ENCODE measurements at regions not wholly inside any gene's neighbourhood (a gene's known extent, or its start where the extent isn't known, plus 50 kb on each side); places are given as distances from the start of the nearest gene placed in this dataset.

DNA sequence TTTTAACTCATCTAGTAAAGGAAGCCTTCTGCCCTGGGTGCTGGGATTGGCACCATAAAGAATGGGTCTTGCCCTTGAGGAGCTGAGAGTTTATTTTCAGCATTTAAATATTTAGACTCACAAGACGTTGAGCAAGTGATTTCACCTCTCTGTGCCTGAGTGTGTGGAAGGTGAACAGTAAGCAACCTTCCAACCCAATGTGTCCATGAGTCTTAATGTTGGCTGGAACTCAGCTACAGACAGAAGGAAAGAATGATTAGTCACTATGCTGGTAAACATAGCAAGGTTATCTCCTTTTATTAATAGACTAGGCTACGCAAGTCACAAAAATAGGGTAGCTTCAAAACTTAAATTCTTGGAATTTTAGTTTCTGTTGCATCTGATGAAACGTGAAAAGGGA is 277.4 kb upstream of the GATB start:
- no peaks in the 10 kb centered on the region for H3K27me3 Mint-ChIP-seq
- no peak overlapping the region for H3K4me3 Mint-ChIP-seq
- H3K4me1 Mint-ChIP-seq = no peaks in the 10 kb centered on the region
- no peaks in the 10 kb centered on the region for H3K36me3 Mint-ChIP-seq (ENCODE audit: low read depth)
- no peaks in the 10 kb centered on the region for H3K9me3 ChIP-seq (ENCODE audit: control insufficient read depth, low read length, poor library complexity, severe bottlenecking)
- DNase-seq = no peak
- no peak for ATAC-seq
- no peak overlapping the region for H3K27ac Mint-ChIP-seq

GRCh38 chr4:152037435-152037834 is 276.6 kb upstream of the GATB start:
- no peaks in the 10 kb centered on the region for H3K36me3 Mint-ChIP-seq (ENCODE audit: low read depth)
- H3K9me3 ChIP-seq (ENCODE audit: control insufficient read depth, low read length, poor library complexity, severe bottlenecking) = no peaks in the 10 kb centered on the region
- DNase-seq = no peak
- ATAC-seq = no peak
- no peaks in the 10 kb centered on the region for H3K4me1 Mint-ChIP-seq
- H3K27ac Mint-ChIP-seq = no peak overlapping the region
- H3K27me3 Mint-ChIP-seq = no peaks in the 10 kb centered on the region
- no peak overlapping the region for H3K4me3 Mint-ChIP-seq

- H3K9me3 ChIP-seq (ENCODE audit: control insufficient read depth, low read length, poor library complexity, severe bottlenecking) = no peaks in the 10 kb centered on the region
- Mint-ChIP-seq H3K27me3 (no peaks in the 10 kb centered on the region), H3K27ac (no peak overlapping the region), H3K36me3 (ENCODE audit: low read depth) (no peaks in the 10 kb centered on the region), H3K4me3 (no peak overlapping the region), H3K4me1 (no peaks in the 10 kb centered on the region)
- DNase-seq (no peak), ATAC-seq (no peak)
Measured at GRCh38 chr4:152033621-152034020, 272.8 kb upstream of the GATB start.

DNA sequence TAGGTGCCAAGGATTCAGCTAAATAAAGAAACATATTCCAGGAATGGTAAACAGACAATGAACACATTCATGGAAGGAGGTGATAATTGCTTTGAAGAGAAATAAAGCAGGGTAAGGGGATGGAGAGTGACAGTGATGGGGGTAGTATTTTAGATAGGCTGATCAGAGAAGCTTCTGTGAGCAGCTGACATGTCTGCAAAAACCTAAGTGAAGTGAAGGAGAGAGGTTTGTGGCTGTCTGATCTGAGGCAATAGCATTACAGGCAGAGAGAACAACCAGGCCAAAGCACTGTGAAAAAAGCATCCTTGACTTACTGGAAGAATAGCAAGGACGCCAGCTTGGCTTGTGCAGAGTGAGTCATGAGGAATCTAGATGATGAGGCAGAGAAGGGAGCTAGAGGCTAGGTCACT is 271.9 kb upstream of the GATB start:
- no peaks in the 10 kb centered on the region for H3K36me3 Mint-ChIP-seq (ENCODE audit: low read depth)
- H3K9me3 ChIP-seq (ENCODE audit: control insufficient read depth, low read length, poor library complexity, severe bottlenecking) = no peaks in the 10 kb centered on the region
- no peaks in the 10 kb centered on the region for H3K27me3 Mint-ChIP-seq
- DNase-seq = no peak
- H3K27ac Mint-ChIP-seq = no peak overlapping the region
- H3K4me1 Mint-ChIP-seq = no peaks in the 10 kb centered on the region
- H3K4me3 Mint-ChIP-seq = no peak overlapping the region
- no peak for ATAC-seq

DNA sequence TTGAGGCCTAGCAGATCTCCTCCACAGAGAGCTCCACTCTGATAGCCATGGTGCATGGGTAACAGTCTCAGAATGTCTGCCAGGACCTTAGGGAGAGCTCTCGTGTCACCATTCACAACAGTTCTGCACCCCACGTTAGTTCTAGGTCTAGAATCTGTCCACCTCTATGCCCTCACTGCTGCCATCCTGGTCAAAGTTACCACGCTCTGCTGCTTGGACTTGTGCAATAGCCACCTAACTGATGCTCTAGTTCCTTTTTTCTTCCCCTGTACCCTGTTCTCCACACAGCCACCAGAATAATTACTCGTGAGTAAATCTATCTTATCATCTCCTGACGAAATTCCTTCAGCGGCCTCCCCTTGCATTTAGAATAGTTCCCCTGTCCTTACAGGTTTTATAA is 268.8 kb upstream of the GATB start:
- no peaks in the 10 kb centered on the region for H3K36me3 Mint-ChIP-seq (ENCODE audit: low read depth)
- no peak for DNase-seq
- ATAC-seq = no peak
- H3K4me3 Mint-ChIP-seq = no peak overlapping the region
- H3K27me3 Mint-ChIP-seq = no peaks in the 10 kb centered on the region
- no peaks in the 10 kb centered on the region for H3K4me1 Mint-ChIP-seq
- no peaks in the 10 kb centered on the region for H3K9me3 ChIP-seq (ENCODE audit: control insufficient read depth, low read length, poor library complexity, severe bottlenecking)
- no peak overlapping the region for H3K27ac Mint-ChIP-seq

DNA sequence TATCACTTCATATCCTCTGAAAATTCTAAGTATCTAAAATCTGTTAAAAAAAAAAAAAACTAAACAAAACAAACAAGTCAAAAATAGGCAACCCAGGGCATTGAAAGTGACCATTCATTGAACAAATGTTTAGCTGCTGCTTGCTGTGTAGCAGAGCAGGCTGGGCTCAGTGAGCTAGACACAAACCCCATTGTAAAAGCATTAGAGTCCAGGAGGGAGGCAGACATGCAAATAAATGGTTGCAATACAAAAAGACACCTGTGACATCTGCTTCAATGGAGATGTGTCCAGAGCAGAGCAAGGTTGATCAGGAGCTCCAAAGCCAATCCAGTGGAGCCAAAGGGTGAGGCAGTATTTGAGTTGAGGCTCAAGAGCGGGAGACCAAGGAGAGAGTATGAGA is 267.3 kb upstream of the GATB start:
- H3K4me1 Mint-ChIP-seq = no peaks in the 10 kb centered on the region
- H3K27me3 Mint-ChIP-seq = no peaks in the 10 kb centered on the region
- no peaks in the 10 kb centered on the region for H3K9me3 ChIP-seq (ENCODE audit: control insufficient read depth, low read length, poor library complexity, severe bottlenecking)
- no peaks in the 10 kb centered on the region for H3K36me3 Mint-ChIP-seq (ENCODE audit: low read depth)
- H3K4me3 Mint-ChIP-seq = no peak overlapping the region
- DNase-seq (no peak), ATAC-seq (no peak)
- H3K27ac Mint-ChIP-seq = no peak overlapping the region

GRCh38 chr4:152024881-152025280 is 264.1 kb upstream of the GATB start:
- H3K4me1 Mint-ChIP-seq = no peaks in the 10 kb centered on the region
- peaks cover 2% of the 10 kb centered on the region for H3K36me3 Mint-ChIP-seq (ENCODE audit: low read depth)
- ATAC-seq (peak; percentile 47), DNase-seq (no peak)
- H3K9me3 ChIP-seq (ENCODE audit: control insufficient read depth, low read length, poor library complexity, severe bottlenecking) = no peaks in the 10 kb centered on the region
- no peak overlapping the region for H3K4me3 Mint-ChIP-seq
- no peak overlapping the region for H3K27ac Mint-ChIP-seq
- H3K27me3 Mint-ChIP-seq = no peaks in the 10 kb centered on the region

GRCh38 chr4:152023674-152024073 is 262.9 kb upstream of the GATB start:
- DNase-seq = no peak
- ATAC-seq = no peak
- no peak overlapping the region for H3K4me3 Mint-ChIP-seq
- no peak overlapping the region for H3K27ac Mint-ChIP-seq
- H3K4me1 Mint-ChIP-seq = no peaks in the 10 kb centered on the region
- peaks cover 3% of the 10 kb centered on the region for H3K36me3 Mint-ChIP-seq (ENCODE audit: low read depth)
- no peaks in the 10 kb centered on the region for H3K9me3 ChIP-seq (ENCODE audit: control insufficient read depth, low read length, poor library complexity, severe bottlenecking)
- peaks cover 2% of the 10 kb centered on the region for H3K27me3 Mint-ChIP-seq

DNA sequence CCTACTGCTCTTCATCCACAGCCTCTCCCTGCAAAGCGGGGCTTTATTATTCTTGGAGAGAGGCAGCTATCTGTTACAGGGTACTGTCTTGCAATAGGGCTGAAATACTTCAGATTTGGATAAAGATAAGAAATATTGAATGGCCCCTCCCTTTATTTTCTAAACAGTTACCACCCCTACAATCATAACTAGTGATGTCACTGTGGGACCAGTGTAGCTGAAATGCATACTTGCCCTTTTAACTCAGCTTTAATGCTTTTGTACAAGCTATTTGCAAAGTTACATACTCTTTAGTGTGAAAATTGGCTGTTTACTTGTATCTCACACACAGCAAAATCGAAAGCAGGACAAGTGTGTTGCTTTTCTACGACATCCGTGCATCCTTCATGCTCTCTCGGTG is 261.7 kb upstream of the GATB start:
- peaks cover 6% of the 10 kb centered on the region for H3K4me1 Mint-ChIP-seq
- peaks cover 7% of the 10 kb centered on the region for H3K27me3 Mint-ChIP-seq
- no peak for DNase-seq
- peaks cover 3% of the 10 kb centered on the region for H3K36me3 Mint-ChIP-seq (ENCODE audit: low read depth)
- no peak for ATAC-seq
- no peak overlapping the region for H3K4me3 Mint-ChIP-seq
- H3K9me3 ChIP-seq (ENCODE audit: control insufficient read depth, low read length, poor library complexity, severe bottlenecking) = no peaks in the 10 kb centered on the region
- H3K27ac Mint-ChIP-seq = no peak overlapping the region

- no peak overlapping the region for H3K27ac Mint-ChIP-seq
- no peak for ATAC-seq
- no peak for DNase-seq
- H3K36me3 Mint-ChIP-seq (ENCODE audit: low read depth) = peaks cover 3% of the 10 kb centered on the region
- no peaks in the 10 kb centered on the region for H3K9me3 ChIP-seq (ENCODE audit: control insufficient read depth, low read length, poor library complexity, severe bottlenecking)
- H3K4me3 Mint-ChIP-seq = no peak overlapping the region
- H3K4me1 Mint-ChIP-seq = peaks cover 6% of the 10 kb centered on the region
- H3K27me3 Mint-ChIP-seq = peaks cover 7% of the 10 kb centered on the region
Measured at GRCh38 chr4:152021788-152022438, 261.1 kb upstream of the GATB start.

DNA sequence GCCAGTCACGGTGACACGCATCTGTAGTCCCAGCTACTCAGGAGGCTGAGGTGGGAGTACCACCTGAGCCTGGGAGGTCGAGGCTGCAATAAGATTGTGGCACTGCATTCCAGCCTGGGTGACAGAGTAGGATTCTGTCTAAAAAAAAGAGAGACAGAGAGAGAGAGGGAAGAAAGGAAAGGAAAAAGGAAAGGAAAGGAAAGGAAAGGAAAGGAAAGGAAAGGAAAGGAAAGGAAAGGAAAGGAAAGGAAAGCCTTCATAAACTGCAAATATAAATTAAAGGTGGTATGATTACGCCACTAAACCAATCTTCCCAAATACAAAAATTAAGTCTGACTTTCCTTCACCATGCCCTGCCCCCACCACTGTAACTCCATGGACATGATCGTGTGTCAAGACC is 259.3 kb upstream of the GATB start:
- peaks cover 7% of the 10 kb centered on the region for H3K27me3 Mint-ChIP-seq
- H3K27ac Mint-ChIP-seq = no peak overlapping the region

GRCh38 chr4:152016303-152016620 is 255.5 kb upstream of the GATB start:
- no peak for ATAC-seq
- Mint-ChIP-seq H3K4me1 (peaks cover 27% of the 10 kb centered on the region), H3K4me3 (no peak overlapping the region), H3K36me3 (ENCODE audit: low read depth) (peaks cover 3% of the 10 kb centered on the region), H3K27ac (peak overlapping the region; percentile 22), H3K27me3 (peaks cover 7% of the 10 kb centered on the region)
- DNase-seq = no peak
- no peaks in the 10 kb centered on the region for H3K9me3 ChIP-seq (ENCODE audit: control insufficient read depth, low read length, poor library complexity, severe bottlenecking)

More for the DNA sequence above, 259.3 kb upstream of the GATB start:
- no peaks in the 10 kb centered on the region for H3K9me3 ChIP-seq (ENCODE audit: control insufficient read depth, low read length, poor library complexity, severe bottlenecking)
- H3K4me1 Mint-ChIP-seq = peaks cover 6% of the 10 kb centered on the region
- H3K4me3 Mint-ChIP-seq = no peak overlapping the region
- no peak for DNase-seq
- ATAC-seq = no peak
- H3K36me3 Mint-ChIP-seq (ENCODE audit: low read depth) = peaks cover 3% of the 10 kb centered on the region

DNA sequence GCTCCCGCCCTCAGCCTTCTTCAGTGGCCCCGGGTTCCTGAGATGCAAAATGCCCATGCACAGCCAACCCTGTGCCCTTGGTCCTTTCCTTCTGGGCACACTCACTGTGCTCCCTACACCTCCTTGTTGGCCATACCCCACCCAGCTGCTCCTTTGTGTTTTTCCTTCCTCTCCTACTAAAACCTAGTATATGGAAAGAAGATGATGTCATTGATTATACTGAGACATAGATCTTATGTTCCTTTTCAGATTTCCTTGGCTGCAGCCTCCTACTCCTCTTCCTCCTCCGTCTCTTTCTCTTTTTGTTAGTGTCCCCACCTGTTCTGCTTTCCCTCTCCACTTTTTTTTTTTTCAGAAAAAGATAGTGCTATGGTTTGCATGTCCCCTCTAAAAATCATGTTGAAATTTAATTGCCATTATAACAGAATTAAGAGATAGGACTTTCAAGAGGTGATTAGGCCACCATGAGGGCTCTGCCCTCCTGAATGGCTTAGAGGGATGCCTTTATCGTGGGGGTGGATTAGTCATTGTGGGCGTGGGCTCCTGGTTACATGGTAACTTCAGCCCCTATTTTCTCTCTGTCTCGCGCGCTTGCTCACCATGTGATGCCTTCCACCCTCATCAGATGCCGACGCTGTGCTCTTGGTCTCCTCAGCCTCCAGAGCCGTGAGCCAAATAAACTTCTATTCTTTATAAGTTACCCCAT is 254.9 kb upstream of the GATB start:
- Mint-ChIP-seq H3K4me1 (peaks cover 30% of the 10 kb centered on the region), H3K4me3 (no peak overlapping the region), H3K27ac (no peak overlapping the region), H3K27me3 (peaks cover 7% of the 10 kb centered on the region), H3K36me3 (ENCODE audit: low read depth) (peaks cover 3% of the 10 kb centered on the region)
- DNase-seq (no peak), ATAC-seq (no peak)
- H3K9me3 ChIP-seq (ENCODE audit: control insufficient read depth, low read length, poor library complexity, severe bottlenecking) = no peaks in the 10 kb centered on the region

DNA sequence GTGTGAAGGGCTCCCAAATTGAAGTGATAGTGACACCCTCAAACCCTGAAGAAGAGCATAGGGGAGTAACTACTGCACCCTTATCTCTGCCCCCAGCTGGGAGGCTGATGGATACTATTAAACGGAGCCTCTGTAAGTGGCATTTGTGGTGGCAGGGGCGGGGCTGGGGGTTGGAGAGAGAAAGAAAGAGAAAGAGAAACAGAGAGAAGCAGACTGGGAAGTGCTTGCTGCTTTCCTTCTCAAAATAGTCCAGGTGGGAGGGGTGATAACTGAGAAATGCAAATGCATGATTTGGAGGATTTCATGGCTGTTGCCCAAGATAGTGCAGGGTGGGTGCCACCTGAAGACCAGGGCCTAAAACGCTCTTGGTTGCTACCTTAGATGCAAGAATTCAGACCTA is 253.5 kb upstream of the GATB start:
- H3K9me3 ChIP-seq (ENCODE audit: control insufficient read depth, low read length, poor library complexity, severe bottlenecking) = no peaks in the 10 kb centered on the region
- peaks cover 2% of the 10 kb centered on the region for H3K36me3 Mint-ChIP-seq (ENCODE audit: low read depth)
- H3K27me3 Mint-ChIP-seq = peaks cover 7% of the 10 kb centered on the region
- peak overlapping the region; percentile 73 for H3K4me3 Mint-ChIP-seq
- peak overlapping the region; percentile 89 for H3K27ac Mint-ChIP-seq
- peaks cover 43% of the 10 kb centered on the region for H3K4me1 Mint-ChIP-seq
- ATAC-seq (peak; percentile 52), DNase-seq (no peak)

Data from T-helper 17 cell (primary cell).